ENCODE measurements at regions not wholly inside any gene's neighbourhood (a gene's known extent, or its start where the extent isn't known, plus 50 kb on each side); places are given as distances from the start of the nearest gene placed in this dataset.

- DNase-seq: no peak
These were observed 258.5 kb upstream of the PDGFD start for GRCh38 chr11:104422324-104422944.

DNA sequence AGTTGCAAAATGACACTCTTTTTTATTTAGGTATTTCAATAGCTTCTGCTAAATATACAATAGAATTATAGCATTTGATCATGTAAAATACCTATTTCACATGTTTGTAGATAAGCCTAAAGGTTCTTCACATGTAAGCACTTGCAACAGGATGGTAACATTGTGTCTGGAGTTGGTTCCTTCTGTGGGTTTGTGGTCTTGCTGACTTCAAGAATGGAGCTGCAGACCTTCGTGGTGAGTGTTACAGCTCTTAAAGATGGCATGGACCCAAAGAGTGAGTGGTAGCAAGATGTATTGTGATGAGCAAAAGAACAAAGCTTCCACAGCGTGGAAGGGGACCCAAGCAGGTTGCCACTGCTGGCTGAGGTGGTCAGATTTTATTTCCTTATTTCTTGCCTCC lies 246.4 kb upstream of the PDGFD start:
- DNase-seq: no peak

DNA sequence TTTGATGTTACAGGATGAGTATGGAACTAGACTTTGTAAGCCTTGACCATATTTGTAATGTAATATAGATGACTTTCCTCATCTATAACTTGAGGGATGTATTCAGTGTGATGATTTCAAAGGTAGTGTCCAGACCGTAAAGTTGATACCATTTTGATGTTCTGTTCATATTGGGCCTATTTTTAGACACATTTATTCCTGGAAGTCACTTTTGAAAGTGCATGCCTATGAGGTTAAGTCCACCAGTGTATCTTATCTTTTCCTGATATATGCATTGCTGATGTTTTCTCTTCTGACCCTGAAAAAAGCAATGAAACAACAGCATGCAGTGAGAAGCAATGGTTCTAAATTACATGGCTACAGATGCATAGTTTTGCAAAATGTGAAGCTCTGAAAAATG lies 244.7 kb upstream of the PDGFD start:
- no peak for DNase-seq

DNA sequence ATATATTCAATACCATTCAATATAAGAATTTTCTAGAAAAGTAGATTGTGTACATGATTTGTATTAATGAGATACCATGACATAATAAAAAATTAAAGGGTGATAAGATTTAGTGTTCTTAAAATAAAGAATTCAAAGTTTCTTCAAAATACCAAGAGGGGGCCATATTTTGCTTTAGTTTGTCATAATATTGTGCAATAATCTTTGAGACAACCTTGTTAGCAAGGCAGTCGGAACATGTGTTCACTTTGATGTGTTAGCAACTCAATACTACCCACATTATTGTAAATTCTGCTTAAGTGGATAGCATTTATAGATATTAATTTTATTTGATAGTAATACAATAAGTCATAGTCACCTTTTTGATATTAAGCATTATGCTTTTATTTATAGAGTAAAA lies 241.3 kb upstream of the PDGFD start:
- DNase-seq: no peak

GRCh38 chr11:104404231-104405175 lies 240.6 kb upstream of the PDGFD start:
- DNase-seq: no peak

GRCh38 chr11:104402812-104403521 lies 239.0 kb upstream of the PDGFD start:
- no peak for DNase-seq

GRCh38 chr11:104394508-104394907 lies 230.6 kb upstream of the PDGFD start:
- DNase-seq: no peak

DNA sequence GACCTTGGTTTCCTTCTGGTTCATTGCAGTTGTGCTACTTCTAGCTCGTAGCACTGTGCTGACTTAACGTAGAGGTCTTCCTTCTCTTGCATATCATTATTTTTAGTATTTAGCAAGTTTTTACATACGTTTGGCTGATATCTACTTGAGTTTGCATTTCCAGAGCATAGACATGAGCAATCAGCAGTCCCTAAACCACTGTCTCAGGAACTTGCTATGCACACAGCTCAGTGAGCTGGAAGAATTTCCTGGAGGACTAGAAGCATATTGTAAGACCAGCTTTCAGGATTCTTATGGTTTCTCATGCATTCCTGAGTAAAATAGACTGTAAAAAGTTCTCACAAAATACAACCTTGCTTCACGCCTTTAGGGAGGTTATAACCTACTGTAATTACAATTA lies 226.7 kb upstream of the PDGFD start:
- DNase-seq: no peak

- no peak for DNase-seq
These were observed 221.9 kb upstream of the PDGFD start for GRCh38 chr11:104385884-104386283.

DNA sequence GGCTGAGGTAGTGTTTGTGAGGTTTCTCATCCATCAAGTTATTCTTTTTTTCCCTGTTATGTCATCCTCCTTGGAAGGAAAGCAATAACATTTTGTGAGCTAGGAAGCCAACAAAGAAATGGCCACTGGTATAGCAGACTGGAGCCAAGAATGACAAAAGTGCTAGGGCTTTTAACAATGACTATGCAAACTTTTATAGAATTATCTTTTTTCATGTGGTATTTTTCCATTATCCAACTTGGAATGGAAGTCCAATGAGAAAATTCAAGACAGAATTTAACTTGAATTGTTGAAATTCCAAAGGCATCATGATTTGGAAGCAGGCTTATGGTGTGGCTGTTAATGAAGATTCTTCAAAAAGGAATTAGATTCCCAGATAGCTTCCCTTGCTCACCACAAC lies 216.4 kb upstream of the PDGFD start:
- no peak for DNase-seq

- no peak for DNase-seq
These were observed 208.2 kb upstream of the PDGFD start for GRCh38 chr11:104372111-104372510.

DNA sequence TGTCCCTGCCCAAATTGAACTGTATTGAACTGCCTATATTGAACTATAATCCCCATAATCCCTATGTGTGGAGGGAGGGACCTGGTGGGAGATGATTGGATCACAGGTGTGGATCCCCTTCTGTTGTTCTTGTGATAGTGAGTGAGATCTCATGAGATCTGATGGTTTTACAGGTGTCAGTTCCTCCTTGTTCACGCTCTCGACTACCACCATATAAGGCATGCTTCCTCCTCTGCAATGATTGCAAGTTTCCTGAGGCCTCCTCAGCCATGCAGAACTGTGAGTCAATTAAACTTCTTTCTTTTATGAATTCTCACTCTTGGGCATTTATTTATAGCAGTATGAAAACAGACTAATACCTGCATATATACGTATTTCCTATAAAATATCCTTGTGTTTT lies 206.5 kb upstream of the PDGFD start:
- DNase-seq: no peak

- no peak for DNase-seq
These were observed 205.8 kb upstream of the PDGFD start for GRCh38 chr11:104369761-104370160.

GRCh38 chr11:104366321-104366734 lies 202.4 kb upstream of the PDGFD start:
- DNase-seq: no peak

DNA sequence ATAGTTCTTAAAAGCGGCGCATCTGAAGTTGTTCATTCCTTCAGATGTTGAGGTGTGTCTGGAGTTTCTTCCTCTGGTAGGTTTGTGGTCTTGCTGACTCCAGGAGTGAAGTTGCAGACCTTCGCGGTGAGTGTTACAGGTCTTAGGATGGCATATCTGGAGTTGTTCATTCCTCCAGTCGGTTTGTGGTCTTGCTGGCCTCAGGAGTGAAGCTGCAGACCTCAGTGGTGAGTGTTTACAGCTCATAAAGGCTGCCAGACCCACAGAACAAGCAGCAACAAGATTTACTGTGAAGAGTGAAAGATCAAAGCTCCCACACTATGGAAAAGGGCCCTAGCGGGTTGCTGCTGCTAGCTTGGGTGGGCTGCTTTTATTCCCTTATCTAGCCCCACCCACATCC lies 201.7 kb upstream of the PDGFD start:
- DNase-seq: no peak

DNA sequence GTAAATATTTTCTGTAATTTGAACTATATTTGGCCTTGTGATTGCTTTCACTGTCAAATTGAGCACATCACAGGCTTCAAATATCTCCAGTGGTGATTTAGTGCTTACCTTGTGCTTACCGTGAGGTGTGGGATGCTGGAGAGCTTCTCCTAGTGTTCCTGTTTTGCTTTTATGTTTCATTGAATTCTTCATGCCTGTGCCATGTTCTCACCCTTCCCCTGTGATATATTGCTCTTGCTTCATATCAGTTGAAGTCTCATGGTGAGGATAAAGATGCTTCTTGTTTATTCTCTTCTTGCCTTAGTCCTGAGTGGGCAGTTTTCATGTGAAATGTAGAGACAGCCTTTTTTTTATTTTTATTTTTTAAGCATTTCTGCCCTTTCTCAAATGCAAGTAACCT lies 198.0 kb upstream of the PDGFD start:
- DNase-seq: no peak

DNA sequence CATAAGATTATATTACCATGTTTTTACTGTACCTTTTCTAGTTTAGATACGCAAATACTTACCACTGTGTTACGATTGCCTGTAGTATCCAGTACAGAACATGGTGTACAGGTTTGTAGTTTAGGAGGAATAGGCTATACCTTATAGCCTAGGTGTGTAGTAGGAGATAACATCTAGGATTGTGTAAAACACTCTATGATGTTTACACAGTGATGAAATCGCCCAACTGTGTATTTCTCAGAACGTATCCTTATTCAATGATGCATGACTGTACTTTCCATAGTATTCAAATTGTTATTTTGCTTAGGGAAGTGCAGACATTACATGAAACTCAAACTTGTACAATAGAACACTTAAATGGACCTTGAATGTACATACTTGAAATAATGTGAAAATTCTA lies 188.1 kb upstream of the PDGFD start:
- no peak for DNase-seq

DNA sequence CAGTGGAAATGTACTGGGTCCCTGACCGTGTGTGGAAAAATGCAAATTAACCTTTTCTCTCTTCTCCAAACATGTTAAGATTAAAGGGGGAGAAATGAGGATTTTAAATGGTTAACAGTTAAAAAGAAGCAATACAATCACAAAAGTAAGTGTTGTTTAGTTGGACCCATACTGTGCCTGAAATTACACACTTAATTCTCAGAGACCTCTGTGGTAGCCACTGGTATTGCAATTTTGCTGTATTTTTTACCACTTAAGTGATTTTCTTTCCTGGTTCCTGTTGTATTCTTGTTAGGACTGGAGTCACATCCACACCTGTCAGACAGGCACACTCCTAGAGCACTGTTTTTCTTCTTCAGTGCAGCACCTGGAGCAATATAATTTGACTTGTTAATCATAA lies 179.6 kb upstream of the PDGFD start:
- DNase-seq: no peak

DNA sequence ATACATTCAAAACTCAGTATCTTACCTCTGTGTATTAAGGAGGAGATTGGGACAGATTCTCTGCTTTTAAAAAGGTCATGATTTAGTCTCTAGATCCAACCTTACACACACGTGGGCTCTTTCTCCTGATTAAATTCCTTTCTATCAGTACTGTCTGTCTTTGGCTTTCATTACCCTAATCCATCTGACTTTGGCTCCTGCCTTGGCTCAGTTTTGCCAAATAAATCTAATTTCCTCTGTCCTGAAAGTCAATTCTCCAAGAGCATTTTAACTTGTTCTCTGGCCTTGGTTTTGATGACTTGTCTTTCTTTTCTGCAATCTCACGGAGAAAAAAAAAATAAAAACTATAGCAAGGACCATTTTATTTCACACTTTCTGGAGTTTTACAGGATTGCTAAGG lies 176.6 kb upstream of the PDGFD start:
- no peak for DNase-seq

DNA sequence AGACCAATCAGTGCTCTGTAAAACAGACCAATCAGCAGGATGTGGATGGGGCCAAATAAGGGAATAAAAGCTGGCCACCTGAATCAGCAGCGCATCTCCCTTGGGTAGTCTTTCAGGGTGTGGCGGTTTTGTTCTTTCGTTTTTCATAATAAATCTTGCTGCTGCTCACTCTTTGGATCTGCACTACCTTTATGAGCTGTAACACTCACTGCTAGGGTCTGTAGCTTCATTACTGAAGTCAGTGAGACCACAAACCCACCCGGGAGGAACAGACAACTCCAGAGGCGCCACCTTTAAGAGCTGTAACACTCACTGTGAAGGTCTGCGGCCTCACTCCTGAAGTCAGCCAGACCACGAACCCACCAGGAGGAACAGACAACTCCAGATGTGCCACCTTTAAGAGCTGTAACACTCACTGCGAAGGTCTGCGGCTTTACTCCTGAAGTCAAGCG lies 175.5 kb upstream of the PDGFD start:
- no peak for DNase-seq

DNA sequence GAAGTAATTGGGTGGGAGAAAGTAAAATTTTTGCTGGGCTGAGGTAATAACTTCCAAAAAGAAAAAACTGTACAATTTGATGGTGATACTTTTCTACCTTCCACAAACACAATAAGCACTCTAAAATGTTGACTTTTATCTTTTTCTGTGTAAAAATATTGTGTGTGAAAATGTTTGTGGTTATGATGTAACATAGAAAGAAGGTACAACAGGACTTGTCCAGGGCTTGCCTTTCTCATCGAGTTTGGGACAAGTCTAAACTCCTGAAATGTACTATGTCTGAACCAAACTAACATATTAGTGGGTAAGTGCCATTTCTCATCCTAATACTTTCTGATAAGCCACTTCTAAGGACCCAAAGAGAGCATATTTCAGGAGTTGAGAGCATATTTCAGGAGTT lies 174.2 kb upstream of the PDGFD start:
- DNase-seq: no peak

DNA sequence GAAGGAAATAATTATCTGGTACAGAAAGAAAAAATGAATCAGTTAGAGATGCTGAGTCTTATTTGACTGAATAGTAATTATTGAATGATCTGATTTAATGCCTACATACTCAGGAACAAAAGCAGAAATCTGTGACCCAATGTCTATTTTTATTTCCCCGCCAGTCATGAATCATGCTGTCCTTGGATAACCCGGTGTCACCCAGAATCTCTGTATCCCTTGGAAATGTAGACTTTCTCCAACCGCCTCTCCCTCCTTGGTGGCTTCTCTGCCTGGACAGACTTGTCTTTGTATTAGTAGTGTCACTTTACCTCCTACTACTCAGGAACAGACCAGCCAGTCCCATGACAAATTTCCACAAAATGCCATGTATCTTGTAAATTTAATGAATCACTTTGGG lies 173.3 kb upstream of the PDGFD start:
- no peak for DNase-seq

GRCh38 chr11:104333977-104334376 lies 170.0 kb upstream of the PDGFD start:
- peak in 1 of 2 donors; percentile 5 for DNase-seq

- no peak for DNase-seq
These were observed 168.2 kb upstream of the PDGFD start for GRCh38 chr11:104332110-104332509.

All from inflammatory macrophage (primary cell).